ENCODE measurements at regions not wholly inside any gene's neighbourhood (a gene's known extent, or its start where the extent isn't known, plus 50 kb on each side); places are given as distances from the start of the nearest gene placed in this dataset.

DNA sequence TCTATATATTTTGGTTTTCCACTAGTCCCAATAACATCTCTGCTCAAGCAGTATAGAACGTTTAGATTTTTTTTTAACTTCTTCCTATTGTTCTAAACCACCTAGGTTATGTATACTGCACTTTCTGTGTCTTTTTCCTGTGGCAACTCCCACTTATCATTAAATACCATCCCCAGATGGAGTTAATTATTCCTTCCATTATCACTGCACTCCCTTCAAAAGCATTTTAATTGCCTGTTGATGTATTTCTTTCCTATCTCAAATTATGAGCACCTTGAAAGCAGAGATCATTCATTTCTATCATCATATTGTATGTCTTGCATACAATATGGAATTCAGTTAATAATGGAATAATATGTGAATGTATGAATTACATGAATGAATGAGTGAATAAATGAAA lies 148.0 kb downstream of the HGF start:
- peaks cover 3% of the 10 kb centered on the region for H3K9me3 Mint-ChIP-seq
- H3K4me3 Mint-ChIP-seq, result no peak overlapping the region
- H3K36me3 Mint-ChIP-seq (ENCODE audit: low read depth), result no peaks in the 10 kb centered on the region
- no peak overlapping the region for H3K27ac Mint-ChIP-seq
- H3K4me1 Mint-ChIP-seq (ENCODE audit: low read depth), result no peaks in the 10 kb centered on the region
- no peak for DNase-seq (ENCODE audit: low spot score)
- no peaks in the 10 kb centered on the region for H3K27me3 Mint-ChIP-seq (ENCODE audit: low read depth)

DNA sequence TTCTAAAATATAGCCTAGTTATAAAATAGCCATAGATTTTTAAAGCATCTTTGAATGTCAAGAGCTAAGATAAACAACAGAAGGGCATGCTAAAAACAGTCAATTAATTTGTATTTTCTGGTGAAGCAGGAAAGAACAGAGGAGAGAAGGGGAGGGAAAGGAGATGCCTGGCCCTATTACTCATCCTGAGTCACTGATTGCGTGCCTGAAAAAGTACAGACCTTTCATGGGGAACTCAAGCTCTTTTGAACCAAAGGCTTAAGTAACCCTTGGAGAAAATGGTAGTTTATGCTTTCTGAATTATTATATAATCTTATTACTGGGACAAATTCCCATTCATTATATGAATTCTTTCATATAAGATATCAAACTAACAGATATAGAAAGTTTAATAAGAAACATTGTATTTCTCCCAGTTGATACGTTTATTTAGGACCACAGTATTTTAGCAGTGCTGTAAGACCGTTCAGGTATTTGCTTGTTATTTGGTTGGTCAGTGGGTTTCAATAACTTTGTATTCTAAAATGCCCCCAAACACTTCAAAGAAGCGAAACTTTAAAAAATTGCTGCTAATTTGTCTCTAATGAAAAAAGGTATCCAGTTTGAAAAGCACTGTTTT lies 151.3 kb downstream of the HGF start:
- no peak overlapping the region for H3K4me3 Mint-ChIP-seq
- no peaks in the 10 kb centered on the region for H3K4me1 Mint-ChIP-seq (ENCODE audit: low read depth)
- no peaks in the 10 kb centered on the region for H3K36me3 Mint-ChIP-seq (ENCODE audit: low read depth)
- no peak for DNase-seq (ENCODE audit: low spot score)
- no peak overlapping the region for H3K27ac Mint-ChIP-seq
- peaks cover 3% of the 10 kb centered on the region for H3K9me3 Mint-ChIP-seq
- no peaks in the 10 kb centered on the region for H3K27me3 Mint-ChIP-seq (ENCODE audit: low read depth)

DNA sequence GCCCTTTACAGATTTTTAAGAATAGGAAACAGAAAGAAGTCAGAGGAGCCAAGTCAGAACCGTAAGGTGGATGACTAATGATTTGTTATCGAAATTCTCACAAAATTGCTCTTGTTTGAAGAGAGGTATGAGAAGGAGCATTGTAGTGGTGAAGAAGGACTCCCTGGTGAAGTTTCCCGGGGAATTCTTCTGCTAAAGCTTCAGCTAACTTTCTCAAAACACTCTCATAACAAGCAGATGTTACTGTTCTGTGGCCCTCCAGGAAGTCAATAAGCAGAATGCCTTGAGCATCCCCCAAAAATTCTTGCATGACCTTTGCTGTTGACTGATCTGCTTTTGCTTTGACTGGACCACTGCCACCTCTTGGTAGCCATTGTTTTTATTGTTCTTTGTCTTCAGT lies 152.9 kb downstream of the HGF start:
- Mint-ChIP-seq H3K4me1 (ENCODE audit: low read depth) (no peaks in the 10 kb centered on the region), H3K27ac (no peak overlapping the region), H3K4me3 (no peak overlapping the region), H3K9me3 (peaks cover 2% of the 10 kb centered on the region), H3K36me3 (ENCODE audit: low read depth) (no peaks in the 10 kb centered on the region), H3K27me3 (ENCODE audit: low read depth) (no peaks in the 10 kb centered on the region)
- no peak for DNase-seq (ENCODE audit: low spot score)

DNA sequence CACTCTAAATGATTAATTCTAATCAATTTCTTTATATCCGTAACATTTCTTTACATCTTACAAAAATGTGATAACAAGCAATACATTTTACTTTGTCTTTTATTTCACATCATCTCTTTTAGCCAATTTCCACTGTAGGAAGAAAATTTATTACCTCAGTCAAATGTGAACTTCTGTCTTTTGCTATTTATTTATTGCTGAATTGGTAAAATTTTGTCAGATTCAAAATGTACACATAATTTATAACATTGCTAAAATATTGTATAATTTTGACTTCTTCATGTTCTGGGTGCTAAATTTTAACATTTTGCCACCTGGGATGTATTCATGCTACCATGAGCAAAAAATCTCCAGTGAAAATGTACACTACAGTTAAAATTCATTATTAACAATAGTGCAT lies 158.0 kb downstream of the HGF start:
- H3K4me1 Mint-ChIP-seq (ENCODE audit: low read depth), result no peaks in the 10 kb centered on the region
- no peak overlapping the region for H3K4me3 Mint-ChIP-seq
- no peak overlapping the region for H3K27ac Mint-ChIP-seq
- H3K9me3 Mint-ChIP-seq, result no peaks in the 10 kb centered on the region
- H3K27me3 Mint-ChIP-seq (ENCODE audit: low read depth), result no peaks in the 10 kb centered on the region
- H3K36me3 Mint-ChIP-seq (ENCODE audit: low read depth), result no peaks in the 10 kb centered on the region
- DNase-seq (ENCODE audit: low spot score), result no peak

DNA sequence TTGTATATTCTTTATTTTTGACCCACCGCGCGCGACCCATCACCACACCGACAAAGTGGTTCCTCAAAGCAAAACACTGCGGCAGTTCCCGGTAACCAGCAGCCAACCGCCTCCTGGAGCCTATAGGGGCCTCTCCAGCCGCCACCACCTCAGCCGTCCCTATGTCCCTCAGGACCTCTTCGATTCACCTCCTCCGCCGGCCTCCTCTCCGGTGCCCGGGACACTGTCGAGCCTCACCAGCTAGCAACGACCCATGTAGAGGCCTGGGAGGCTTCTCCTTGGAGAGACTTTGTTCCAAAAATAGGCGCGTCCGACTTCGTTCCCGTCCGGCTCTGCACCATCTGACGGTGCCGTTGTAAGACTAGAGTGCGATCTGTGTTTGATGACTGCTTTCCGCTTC lies 158.8 kb downstream of the HGF start:
- no peak for DNase-seq (ENCODE audit: low spot score)
- Mint-ChIP-seq H3K27me3 (ENCODE audit: low read depth) (no peaks in the 10 kb centered on the region), H3K9me3 (no peaks in the 10 kb centered on the region), H3K4me1 (ENCODE audit: low read depth) (no peaks in the 10 kb centered on the region), H3K27ac (no peak overlapping the region), H3K4me3 (no peak overlapping the region), H3K36me3 (ENCODE audit: low read depth) (no peaks in the 10 kb centered on the region)

DNA sequence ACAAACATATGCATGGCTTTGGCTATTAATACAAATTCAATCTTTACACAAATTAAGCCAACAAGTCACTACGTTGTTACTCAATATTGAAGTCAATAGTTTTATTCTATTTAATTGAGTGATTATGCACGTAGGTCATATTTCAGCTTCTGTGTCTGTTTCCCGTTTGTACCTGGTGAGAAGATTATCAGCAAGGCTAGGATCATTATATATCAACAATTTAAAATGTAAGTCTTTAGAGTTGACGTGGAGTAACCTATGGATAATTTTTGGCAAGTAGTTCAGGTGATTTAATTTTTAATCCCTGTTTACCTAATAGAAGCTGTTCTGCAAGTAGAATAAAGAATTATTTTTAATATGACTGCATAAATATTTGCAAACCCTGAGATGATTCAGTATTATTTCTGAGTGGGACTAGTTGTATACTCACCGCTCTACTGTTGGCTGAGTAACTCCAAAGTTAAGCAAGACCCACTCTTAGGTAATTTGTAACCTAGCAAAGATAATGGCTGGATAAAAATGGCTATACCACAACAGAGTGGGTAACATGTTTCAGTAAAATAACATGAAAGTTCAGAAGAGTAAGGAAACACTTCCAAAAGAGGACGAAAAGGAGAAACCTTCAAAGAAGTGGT lies 161.0 kb downstream of the HGF start:
- H3K27ac Mint-ChIP-seq, result no peak overlapping the region
- no peak for DNase-seq (ENCODE audit: low spot score)
- H3K27me3 Mint-ChIP-seq (ENCODE audit: low read depth), result no peaks in the 10 kb centered on the region
- H3K4me1 Mint-ChIP-seq (ENCODE audit: low read depth), result no peaks in the 10 kb centered on the region
- H3K36me3 Mint-ChIP-seq (ENCODE audit: low read depth), result no peaks in the 10 kb centered on the region
- no peak overlapping the region for H3K4me3 Mint-ChIP-seq
- no peaks in the 10 kb centered on the region for H3K9me3 Mint-ChIP-seq

DNA sequence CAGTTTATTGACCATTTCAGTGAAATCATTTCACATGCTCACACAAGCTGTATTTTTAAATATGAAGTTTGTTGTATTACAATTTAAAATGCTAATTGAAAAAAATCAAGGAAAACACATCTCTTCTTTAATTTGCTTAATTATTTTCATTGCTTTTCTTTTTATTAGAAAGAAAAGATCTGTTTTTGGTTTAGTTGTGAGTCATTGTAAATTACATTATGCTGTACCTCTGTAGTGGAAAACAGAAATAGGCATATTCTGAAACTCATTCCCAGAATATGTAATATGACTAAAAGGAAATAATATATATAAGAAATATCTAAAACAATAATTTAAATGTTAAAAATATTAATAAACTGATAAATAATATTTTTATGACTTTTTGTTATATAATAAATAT lies 161.9 kb downstream of the HGF start:
- H3K36me3 Mint-ChIP-seq (ENCODE audit: low read depth), result no peaks in the 10 kb centered on the region
- no peaks in the 10 kb centered on the region for H3K4me1 Mint-ChIP-seq (ENCODE audit: low read depth)
- DNase-seq (ENCODE audit: low spot score), result no peak
- H3K27me3 Mint-ChIP-seq (ENCODE audit: low read depth), result no peaks in the 10 kb centered on the region
- no peak overlapping the region for H3K4me3 Mint-ChIP-seq
- H3K27ac Mint-ChIP-seq, result no peak overlapping the region
- H3K9me3 Mint-ChIP-seq, result no peaks in the 10 kb centered on the region

DNA sequence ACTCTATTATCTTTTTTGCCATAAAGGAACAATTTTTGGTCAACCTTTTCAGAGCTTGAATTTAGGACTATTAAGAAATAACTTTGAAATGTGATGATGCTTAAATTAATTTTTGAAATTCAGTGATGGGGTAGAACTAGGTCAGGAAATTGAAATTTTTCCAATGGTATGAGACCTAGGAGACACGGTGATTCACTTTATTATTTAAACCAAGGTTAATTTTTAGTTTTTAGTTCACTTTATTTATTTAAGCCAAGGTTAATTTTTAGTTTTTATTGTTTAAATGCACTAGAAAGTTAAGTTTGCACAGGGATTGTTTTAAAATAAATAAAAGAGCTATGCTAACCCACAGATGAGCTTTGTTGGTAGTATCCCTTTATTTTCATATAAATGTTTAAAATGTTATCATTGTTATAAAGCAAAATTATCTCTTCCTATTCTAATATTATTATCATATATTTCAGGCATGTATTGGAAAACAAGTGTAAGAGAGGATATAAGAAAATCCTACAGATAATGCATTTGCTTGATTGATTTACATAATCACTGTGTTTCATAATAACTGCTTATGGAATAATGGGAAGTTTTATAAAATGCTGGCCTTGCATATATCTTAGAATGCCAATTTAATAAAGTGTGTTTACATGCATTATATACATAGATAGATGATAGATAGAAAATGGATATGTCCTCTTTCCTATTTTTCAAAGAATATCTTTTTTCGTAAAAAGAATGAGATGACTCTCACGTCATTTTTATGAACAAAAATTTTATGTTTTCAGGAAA lies 163.6 kb downstream of the HGF start:
- Mint-ChIP-seq H3K4me1 (ENCODE audit: low read depth) (no peaks in the 10 kb centered on the region), H3K27me3 (ENCODE audit: low read depth) (no peaks in the 10 kb centered on the region), H3K4me3 (no peak overlapping the region), H3K9me3 (no peaks in the 10 kb centered on the region), H3K27ac (no peak overlapping the region), H3K36me3 (ENCODE audit: low read depth) (no peaks in the 10 kb centered on the region)
- DNase-seq (ENCODE audit: low spot score), result no peak

DNA sequence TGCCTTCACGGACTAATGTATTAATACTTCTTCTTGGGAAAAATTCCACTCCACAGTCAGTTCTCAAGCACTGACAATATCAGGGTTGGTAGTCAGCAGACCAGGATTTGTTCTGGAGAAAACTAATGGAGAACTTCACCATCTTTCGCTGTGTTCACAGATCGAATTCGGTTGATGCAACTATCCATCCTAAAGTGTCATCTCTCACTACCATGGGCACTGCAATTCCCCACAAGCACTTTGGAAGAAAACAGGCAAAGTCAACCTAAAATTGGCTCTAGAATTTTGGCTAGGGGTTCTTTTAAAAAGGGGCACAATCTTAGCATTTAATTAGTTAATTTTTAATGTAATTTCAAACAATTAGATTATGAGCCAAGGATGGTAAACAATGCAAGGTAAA lies 164.4 kb downstream of the HGF start:
- Mint-ChIP-seq H3K36me3 (ENCODE audit: low read depth) (no peaks in the 10 kb centered on the region), H3K4me3 (no peak overlapping the region), H3K27me3 (ENCODE audit: low read depth) (no peaks in the 10 kb centered on the region), H3K9me3 (peaks cover under 1% of the 10 kb centered on the region), H3K27ac (no peak overlapping the region), H3K4me1 (ENCODE audit: low read depth) (no peaks in the 10 kb centered on the region)
- DNase-seq (ENCODE audit: low spot score), result no peak

DNA sequence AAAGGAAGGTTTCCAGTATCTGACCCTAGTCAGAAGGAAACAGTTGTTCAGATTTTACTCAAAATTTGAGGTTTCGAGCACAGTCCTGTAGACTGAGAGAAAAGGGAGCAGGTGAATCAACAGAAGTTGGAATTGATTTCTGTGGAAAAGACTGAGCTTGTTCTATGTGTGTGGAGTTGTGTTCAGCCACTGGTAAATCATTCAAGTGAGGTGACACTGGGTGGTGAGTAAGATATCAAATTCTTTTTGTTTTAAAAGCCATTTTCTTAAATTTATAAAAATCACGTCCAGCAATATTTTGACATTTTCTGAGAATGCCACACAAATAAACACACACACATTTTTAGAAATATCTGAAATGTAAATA lies 165.1 kb downstream of the HGF start:
- H3K27ac Mint-ChIP-seq, result no peak overlapping the region
- no peak for DNase-seq (ENCODE audit: low spot score)
- no peaks in the 10 kb centered on the region for H3K36me3 Mint-ChIP-seq (ENCODE audit: low read depth)
- H3K9me3 Mint-ChIP-seq, result peaks cover 7% of the 10 kb centered on the region
- H3K4me1 Mint-ChIP-seq (ENCODE audit: low read depth), result no peaks in the 10 kb centered on the region
- H3K4me3 Mint-ChIP-seq, result no peak overlapping the region
- no peaks in the 10 kb centered on the region for H3K27me3 Mint-ChIP-seq (ENCODE audit: low read depth)

DNA sequence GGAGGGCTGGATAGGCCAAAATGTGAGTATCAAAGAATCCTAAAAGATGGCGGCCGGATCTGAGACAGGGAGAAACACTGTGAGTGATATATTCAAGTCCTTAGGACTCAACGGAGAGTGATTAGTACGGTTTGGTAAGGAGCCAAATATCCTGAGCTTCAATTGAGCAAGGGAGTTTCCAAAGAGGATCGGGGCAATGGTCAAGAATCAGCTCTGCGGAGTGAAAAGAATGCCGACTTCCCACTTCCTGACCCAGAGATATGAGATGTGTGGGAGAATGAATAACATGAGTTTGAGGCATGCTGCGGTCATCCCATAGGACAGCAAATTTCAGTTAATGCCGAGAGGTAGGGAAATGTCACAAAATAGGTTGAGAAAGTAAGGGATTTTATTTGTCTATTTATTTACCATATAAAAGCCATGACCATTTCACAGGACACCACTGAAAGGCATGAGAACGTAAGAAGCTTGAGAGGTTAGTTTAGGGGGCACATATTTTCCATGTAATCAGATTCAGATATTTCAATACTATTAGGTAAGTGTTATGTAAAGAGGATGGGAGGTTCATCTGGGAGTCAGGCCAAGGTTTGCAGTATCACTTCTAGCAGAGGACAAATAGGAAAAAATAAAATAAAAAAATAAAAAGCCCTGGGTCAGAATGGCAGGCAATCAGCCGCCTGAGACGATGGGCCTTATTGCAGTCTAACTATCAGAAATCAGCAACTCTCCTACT lies 165.6 kb downstream of the HGF start:
- Mint-ChIP-seq H3K4me3 (no peak overlapping the region), H3K27me3 (ENCODE audit: low read depth) (no peaks in the 10 kb centered on the region), H3K27ac (no peak overlapping the region), H3K4me1 (ENCODE audit: low read depth) (no peaks in the 10 kb centered on the region), H3K36me3 (ENCODE audit: low read depth) (no peaks in the 10 kb centered on the region), H3K9me3 (peaks cover 7% of the 10 kb centered on the region)
- no peak for DNase-seq (ENCODE audit: low spot score)

DNA sequence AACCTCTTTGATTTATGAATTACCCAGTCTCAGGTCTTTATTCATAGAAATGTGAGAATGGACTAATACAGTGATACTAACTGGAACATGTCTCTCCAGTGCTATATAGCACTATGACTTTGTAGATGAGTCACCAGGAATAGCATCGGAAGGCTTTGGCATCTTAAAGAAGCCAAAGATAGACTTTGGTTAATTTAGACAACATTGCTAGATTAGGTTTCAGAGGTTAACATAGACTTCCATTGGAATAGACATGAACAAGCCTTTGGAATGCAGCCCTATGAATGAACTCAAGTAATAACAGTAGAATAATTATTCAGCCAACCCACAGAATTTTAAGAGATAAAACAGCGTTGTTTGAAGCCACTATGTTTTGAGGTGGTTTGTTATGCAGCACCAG lies 169.2 kb downstream of the HGF start:
- H3K27ac Mint-ChIP-seq, result no peak overlapping the region
- H3K36me3 Mint-ChIP-seq (ENCODE audit: low read depth), result no peaks in the 10 kb centered on the region
- DNase-seq (ENCODE audit: low spot score), result no peak
- no peaks in the 10 kb centered on the region for H3K4me1 Mint-ChIP-seq (ENCODE audit: low read depth)
- H3K27me3 Mint-ChIP-seq (ENCODE audit: low read depth), result no peaks in the 10 kb centered on the region
- H3K9me3 Mint-ChIP-seq, result peaks cover 7% of the 10 kb centered on the region
- H3K4me3 Mint-ChIP-seq, result no peak overlapping the region

DNA sequence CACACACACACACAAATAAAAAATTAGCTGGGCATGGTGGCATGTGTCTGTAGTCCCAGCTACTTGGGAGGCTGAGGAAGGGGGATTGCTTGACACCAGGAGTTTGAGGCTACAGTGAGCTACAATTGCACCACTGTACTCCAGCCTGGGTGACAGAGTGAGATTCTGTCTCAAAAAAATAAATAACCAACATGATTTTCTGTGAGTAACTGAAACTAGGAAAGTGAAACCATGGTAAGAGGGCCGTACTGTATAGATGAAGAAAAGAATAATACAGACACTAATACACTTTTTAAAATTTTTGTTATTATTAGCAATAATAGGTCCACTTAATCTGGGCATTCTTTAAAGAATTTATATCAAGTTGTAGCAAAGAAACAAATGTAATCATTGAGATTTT lies 170.9 kb downstream of the HGF start:
- Mint-ChIP-seq H3K9me3 (peaks cover 7% of the 10 kb centered on the region), H3K27me3 (ENCODE audit: low read depth) (no peaks in the 10 kb centered on the region), H3K4me3 (no peak overlapping the region), H3K27ac (no peak overlapping the region), H3K4me1 (ENCODE audit: low read depth) (no peaks in the 10 kb centered on the region), H3K36me3 (ENCODE audit: low read depth) (no peaks in the 10 kb centered on the region)
- DNase-seq (ENCODE audit: low spot score), result no peak

DNA sequence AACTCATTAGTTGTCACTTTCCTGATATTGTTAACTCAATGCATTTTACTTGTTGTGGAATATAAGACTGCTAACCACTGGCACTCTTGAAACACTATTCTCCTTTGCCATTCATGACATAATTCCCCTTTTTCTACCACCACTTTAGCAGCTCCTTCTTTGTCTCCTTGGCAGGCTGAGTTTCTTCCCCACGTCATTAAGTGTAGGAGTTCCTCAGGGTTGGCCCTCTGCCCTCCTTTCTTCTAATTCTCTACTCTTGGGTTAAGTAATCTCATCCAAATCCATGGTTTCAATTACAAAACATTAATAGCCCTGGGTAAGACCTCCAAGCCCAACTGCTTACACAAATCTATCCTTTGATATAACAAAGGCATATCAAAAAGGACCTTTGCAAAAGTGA lies 175.1 kb downstream of the HGF start:
- H3K4me3 Mint-ChIP-seq, result no peak overlapping the region
- H3K27me3 Mint-ChIP-seq (ENCODE audit: low read depth), result no peaks in the 10 kb centered on the region
- no peaks in the 10 kb centered on the region for H3K36me3 Mint-ChIP-seq (ENCODE audit: low read depth)
- peaks cover 14% of the 10 kb centered on the region for H3K9me3 Mint-ChIP-seq
- no peak overlapping the region for H3K27ac Mint-ChIP-seq
- H3K4me1 Mint-ChIP-seq (ENCODE audit: low read depth), result no peaks in the 10 kb centered on the region
- no peak for DNase-seq (ENCODE audit: low spot score)

All from T-helper 2 cell treated with Interferon-gamma antibody and Interleukin-4, amounts not matched to agents 5 μg/mL and 100 μg/mL, for 36 hours (primary cell).